Fibroblast of skin of scalp (primary cell): ENCODE measurements at regions not wholly inside any gene's neighbourhood (a gene's known extent, or its start where the extent isn't known, plus 50 kb on each side); places are given as distances from the start of the nearest gene placed in this dataset.
"Not testable (repeated sequence)": the region's sequence is repeated elsewhere in the genome, so short reads cannot be mapped to it uniquely, and the experiment has no call there.

ENCODE experiments used
- DNase-seq: peaks from one replicate; pipeline ENCODE4 v3.0.0-alpha.2; 2013

GRCh38 chr13:109934520-109934919 is 148.1 kb upstream of the IRS2 start:
- not testable (repeated sequence) for DNase-seq

- no peak for DNase-seq
Observed at GRCh38 chr13:109933476-109933875, 147.1 kb upstream of the IRS2 start.

GRCh38 chr13:109924376-109924775 is 138.0 kb upstream of the IRS2 start:
- DNase-seq: no peak

GRCh38 chr13:109922518-109922917 is 136.1 kb upstream of the IRS2 start:
- peak; percentile 35 for DNase-seq

- peak; percentile 79 for DNase-seq
Observed at GRCh38 chr13:109919715-109920375, 133.5 kb upstream of the IRS2 start.

GRCh38 chr13:109918179-109918711 is 131.9 kb upstream of the IRS2 start:
- peak; percentile 80 for DNase-seq

GRCh38 chr13:109917422-109917821 is 131.0 kb upstream of the IRS2 start:
- DNase-seq: no peak

GRCh38 chr13:109913936-109914510 is 127.6 kb upstream of the IRS2 start:
- no peak for DNase-seq

- no peak for DNase-seq
Observed at GRCh38 chr13:109913186-109913585, 126.8 kb upstream of the IRS2 start.

- DNase-seq: no peak
Observed at GRCh38 chr13:109910194-109910593, 123.8 kb upstream of the IRS2 start.

GRCh38 chr13:109906976-109907375 is 120.6 kb upstream of the IRS2 start:
- DNase-seq: peak; percentile 37

- no peak for DNase-seq
Observed at GRCh38 chr13:109904218-109904617, 117.8 kb upstream of the IRS2 start.

- no peak for DNase-seq
Observed at GRCh38 chr13:109900741-109901140, 114.4 kb upstream of the IRS2 start.

- DNase-seq: no peak
Observed at GRCh38 chr13:109900320-109900719, 113.9 kb upstream of the IRS2 start.

GRCh38 chr13:109899748-109900147 is 113.4 kb upstream of the IRS2 start:
- no peak for DNase-seq

- no peak for DNase-seq
Observed at GRCh38 chr13:109899316-109899715, 112.9 kb upstream of the IRS2 start.

- DNase-seq: peak; percentile 29
Observed at GRCh38 chr13:109897988-109898624, 111.7 kb upstream of the IRS2 start.

- DNase-seq: no peak
Observed at GRCh38 chr13:109892101-109892500, 105.7 kb upstream of the IRS2 start.

GRCh38 chr13:109885235-109885634 is 98.9 kb upstream of the IRS2 start:
- DNase-seq: no peak

- no peak for DNase-seq
Observed at GRCh38 chr13:109884462-109884861, 98.1 kb upstream of the IRS2 start.

- DNase-seq: no peak
Observed at GRCh38 chr13:109883181-109884180, 97.1 kb upstream of the IRS2 start.

- no peak for DNase-seq
Observed at GRCh38 chr13:109881961-109882558, 95.7 kb upstream of the IRS2 start.
